K562 (cell line): ENCODE measurements at regions not wholly inside any gene's neighbourhood (a gene's known extent, or its start where the extent isn't known, plus 50 kb on each side); places are given as distances from the start of the nearest gene placed in this dataset.

ENCODE experiments used
- ATAC-seq: fragments of 200-7000 bp; cut with Tn5 transposase; 3 replicates; pipeline ENCODE4 v1.9.1; 2020; ENCODE audit warnings: moderate library complexity
- BruUV-seq: library from RNA; stranded (reverse); fragments of 400-500 nt; replicated peaks from 2 replicates; lab custom pipeline; 2021; lab: Mats Ljungman, UMichigan
- CTCF ChIA-PET: fragments of 300-600 bp; formaldehyde crosslinking; extraction: SDS; loops from one replicate; lab custom pipeline; 2021; ENCODE audit warnings: low intra/inter-chr PET ratio; lab: Yijun Ruan, JAX
- POLR2A ChIA-PET: fragments of 300-600, 350-650 bp; sonication (Branson Sonifier 250); formaldehyde crosslinking; extraction: SDS; loops from one replicate; lab custom pipeline; 2021; ENCODE audit warnings: antibody characterized with exemption, inconsistent platforms; lab: Yijun Ruan, JAX
- DNase-seq, 4 experiments: peaks; one replicate each; pipeline versions ENCODE4 v3.0.0 to v3.0.0-alpha.2; 2011 to 2018; ENCODE audit warnings: low spot score in 3 of 4, mixed read lengths in 3 of 4; ENCODE audit errors: extremely low read depth in 1 of 4
- FAIRE-seq: peaks from 2 replicates; lab custom pipeline; 2011; peaks lifted over from hg19 to GRCh38; lab: Jason Lieb, UNC
- H2AFZ ChIP-seq: 2 replicates; pipeline ENCODE4 v1.6.0; 2011; ENCODE audit warnings: low read depth, low read length, control low read depth, inconsistent platforms
- H3K27ac ChIP-seq: fragments of 200-600 bp; 3 replicates; pipeline ENCODE4 v1.8.0; 2011; ENCODE audit warnings: low read depth, mild to moderate bottlenecking, control low read depth, inconsistent platforms, low read length, moderate library complexity, mixed read lengths; ENCODE audit errors: extremely low read depth
- H3K27me3 ChIP-seq, 2 experiments: fragments of 300-600 bp in 1 of 2; 2 replicates in 1 of 2; 3 replicates in 1 of 2; pipeline versions ENCODE4 v1.6.0 to v1.8.0; 2011; ENCODE audit warnings: inconsistent platforms in 2 of 2, low read length in 2 of 2, mild to moderate bottlenecking in 1 of 2, mixed read lengths in 1 of 2, moderate library complexity in 1 of 2; ENCODE audit not compliant: control insufficient read depth in 2 of 2, insufficient read depth in 2 of 2
- H3K36me3 ChIP-seq: fragments of 300-600 bp; 3 replicates; pipeline ENCODE4 v1.8.0; 2011; ENCODE audit warnings: mild to moderate bottlenecking, low read length, inconsistent platforms; ENCODE audit not compliant: control insufficient read depth, insufficient read depth
- H3K4me1 ChIP-seq, 2 experiments: fragments of 200-600 bp in 1 of 2; replicated peaks in 1 of 2; 2 replicates in 1 of 2; 3 replicates in 1 of 2; pipeline versions ENCODE4 v1.5.1 to v1.8.0; 2011; ENCODE audit warnings: inconsistent platforms in 2 of 2, low read length in 2 of 2, mild to moderate bottlenecking in 1 of 2, mixed read lengths in 1 of 2, moderate library complexity in 1 of 2; ENCODE audit not compliant: control insufficient read depth in 2 of 2, insufficient read depth in 2 of 2
- H3K4me2 ChIP-seq: 2 replicates; pipeline ENCODE4 v1.6.1; 2011; ENCODE audit warnings: low read length, control low read depth, inconsistent platforms, mixed read lengths; ENCODE audit not compliant: insufficient read depth
- H3K4me3 ChIP-seq: fragments of 200-600 bp; sonication (generic), shearing (Covaris generic); 2 replicates; pipeline ENCODE4 v1.5.1; 2016; ENCODE audit warnings: control low read depth, inconsistent platforms
- H3K79me2 ChIP-seq: fragments of 200-600 bp; 3 replicates; pipeline ENCODE4 v1.8.0; 2011; ENCODE audit warnings: low read length, inconsistent platforms; ENCODE audit not compliant: control insufficient read depth, insufficient read depth
- H3K9ac ChIP-seq, 2 experiments: 2 replicates each; pipeline versions ENCODE4 v1.6.0 to v1.6.1; 2011; ENCODE audit warnings: low read depth in 2 of 2, low read length in 2 of 2, control low read depth in 1 of 2, inconsistent platforms in 1 of 2, mild to moderate bottlenecking in 1 of 2, mixed read lengths in 1 of 2; ENCODE audit not compliant: insufficient read depth in 1 of 2
- H3K9me1 ChIP-seq: one replicate; pipeline ENCODE4 v1.6.0; 2011; ENCODE audit warnings: inconsistent platforms, mild to moderate bottlenecking, low read length, moderate library complexity; ENCODE audit not compliant: control insufficient read depth, insufficient read depth
- H3K9me3 ChIP-seq: replicated peaks from 2 replicates; pipeline ENCODE4 v1.5.1; 2011; ENCODE audit warnings: low read depth, low read length, inconsistent platforms; ENCODE audit not compliant: control insufficient read depth, insufficient read depth
- H4K20me1 ChIP-seq: replicated peaks from 2 replicates; pipeline ENCODE4 v1.6.1; 2011; ENCODE audit warnings: low read length, inconsistent platforms, mixed read lengths; ENCODE audit not compliant: control insufficient read depth, insufficient read depth
- ADNP ChIP-seq: fragments of 200-800 bp; sonication (Bioruptor generic); IDR thresholded peaks from 2 replicates; pipeline ENCODE4 v1.6.1; 2016; ENCODE audit warnings: missing genetic modification characterization, missing compliant biosample characterization
- BACH1 ChIP-seq: fragments of 200-800 bp; sonication (Bioruptor generic); IDR thresholded peaks from 2 replicates; pipeline ENCODE4 v1.6.1; 2016; ENCODE audit warnings: missing genetic modification characterization, missing compliant biosample characterization
- ERF ChIP-seq: fragments of 450-650 bp; formaldehyde crosslinking; IDR thresholded peaks from 2 replicates; pipeline ENCODE4 v1.4.0; 2020; ENCODE audit warnings: mild to moderate bottlenecking, mixed read lengths
- GTF2E2 ChIP-seq: fragments of 200-800 bp; sonication (Bioruptor generic); IDR thresholded peaks from 2 replicates; pipeline ENCODE4 v1.6.1; 2016; ENCODE audit warnings: missing genetic modification characterization, missing compliant biosample characterization
- MAFG ChIP-seq: fragments of 450-650 bp; conservative IDR thresholded peaks from 2 replicates; pipeline ENCODE4 v1.6.1; 2016; ENCODE audit warnings: missing genetic modification characterization, missing compliant biosample characterization
- MYC ChIP-seq, 2 experiments: fragments of 250-450 bp in 1 of 2; sonication (Bioruptor Pico) in 1 of 2; IDR thresholded peaks; 2 replicates each; pipeline versions ENCODE4 v1.5.1 to v1.6.1; 2012 to 2021; ENCODE audit warnings: low read depth in 2 of 2, borderline replicate concordance in 1 of 2, improper control_type of control experiment in 1 of 2, low read length in 1 of 2, mild to moderate bottlenecking in 1 of 2, moderate library complexity in 1 of 2
- NFATC3 ChIP-seq: fragments of 450-650 bp; IDR thresholded peaks from 2 replicates; pipeline ENCODE4 v1.6.1; 2017; ENCODE audit warnings: mild to moderate bottlenecking
- NR1H2 ChIP-seq: sonication (generic); formaldehyde crosslinking; IDR thresholded peaks from 2 replicates; pipeline ENCODE4 v1.4.0; 2020; ENCODE audit warnings: mild to moderate bottlenecking, missing genetic modification reagents
- RAD21 ChIP-seq, 2 experiments: fragments of 250-450 bp in 1 of 2; fragments of 450-650 bp in 1 of 2; sonication (Bioruptor Pico) in 1 of 2; formaldehyde crosslinking in 1 of 2; IDR thresholded peaks in 1 of 2; conservative IDR thresholded peaks in 1 of 2; 2 replicates each; pipeline versions ENCODE4 v1.4.0 to v1.8.0; 2020 to 2022; ENCODE audit warnings: mild to moderate bottlenecking in 2 of 2, moderate library complexity in 1 of 2
- RNF2 ChIP-seq: sonication (generic); IDR thresholded peaks from 2 replicates; pipeline ENCODE4 v1.6.1; 2016
- SP1 ChIP-seq: sonication (generic); formaldehyde crosslinking; IDR thresholded peaks from 2 replicates; pipeline ENCODE4 v1.8.1; 2022; ENCODE audit warnings: mild to moderate bottlenecking, missing genetic modification reagents
- SPI1 ChIP-seq: IDR thresholded peaks from 2 replicates; pipeline ENCODE4 v1.6.1; 2011; ENCODE audit warnings: low read depth, low read length, control low read depth, borderline replicate concordance
- ZFX ChIP-seq: sonication (generic); formaldehyde crosslinking; IDR thresholded peaks from 2 replicates; pipeline ENCODE4 v1.8.0; 2022; ENCODE audit warnings: mild to moderate bottlenecking, missing genetic modification reagents, moderate library complexity
- ZNF263 ChIP-seq: sonication (generic); formaldehyde crosslinking; IDR thresholded peaks from 2 replicates; pipeline ENCODE4 v1.8.0; 2022; ENCODE audit warnings: mild to moderate bottlenecking, missing genetic modification reagents, borderline replicate concordance
- ZNF76 ChIP-seq: fragments of 250-450 bp; sonication (Bioruptor Pico); IDR thresholded peaks from 2 replicates; pipeline ENCODE4 v1.4.0; 2020; ENCODE audit warnings: mild to moderate bottlenecking, moderate library complexity, borderline replicate concordance
- ZNF766 ChIP-seq: fragments of 200-800 bp; sonication (Bioruptor generic); conservative IDR thresholded peaks from 2 replicates; pipeline ENCODE4 v1.6.1; 2016; ENCODE audit warnings: missing genetic modification characterization, missing compliant biosample characterization
- WGBS: fragments of 100-300 bp; shearing (Covaris generic); methylation state at CpG from one replicate; pipeline ENCODE4 v1.1.6; 2016; ENCODE audit warnings: low coverage, mixed read lengths; ENCODE audit not compliant: insufficient coverage; ENCODE audit errors: missing lambda C conversion rate; 5-methylcytosine and 5-hydroxymethylcytosine counted together
- in situ Hi-C: fragments of 300-500 bp; cut with MboI; formaldehyde crosslinking; loops from 4 replicates; pipeline ENCODE4 v1.15.0; 2018; ENCODE audit warnings: inconsistent platforms, mixed read lengths
- intact Hi-C: fragments of 100-400 bp; cut with micrococcal nuclease; formaldehyde crosslinking; loops from 2 replicates; pipeline ENCODE4 v1.14.2; 2022
- TF ChIP-seq, protein P1 (sequence below), 2 experiments: fragments of 150-350 bp in 1 of 2; IDR thresholded peaks; 2 replicates each; pipeline ENCODE4 v1.6.1; 2012 to 2016; ENCODE audit warnings: low read depth in 2 of 2, low read length in 2 of 2, mild to moderate bottlenecking in 1 of 2, moderate library complexity in 1 of 2

DNA sequence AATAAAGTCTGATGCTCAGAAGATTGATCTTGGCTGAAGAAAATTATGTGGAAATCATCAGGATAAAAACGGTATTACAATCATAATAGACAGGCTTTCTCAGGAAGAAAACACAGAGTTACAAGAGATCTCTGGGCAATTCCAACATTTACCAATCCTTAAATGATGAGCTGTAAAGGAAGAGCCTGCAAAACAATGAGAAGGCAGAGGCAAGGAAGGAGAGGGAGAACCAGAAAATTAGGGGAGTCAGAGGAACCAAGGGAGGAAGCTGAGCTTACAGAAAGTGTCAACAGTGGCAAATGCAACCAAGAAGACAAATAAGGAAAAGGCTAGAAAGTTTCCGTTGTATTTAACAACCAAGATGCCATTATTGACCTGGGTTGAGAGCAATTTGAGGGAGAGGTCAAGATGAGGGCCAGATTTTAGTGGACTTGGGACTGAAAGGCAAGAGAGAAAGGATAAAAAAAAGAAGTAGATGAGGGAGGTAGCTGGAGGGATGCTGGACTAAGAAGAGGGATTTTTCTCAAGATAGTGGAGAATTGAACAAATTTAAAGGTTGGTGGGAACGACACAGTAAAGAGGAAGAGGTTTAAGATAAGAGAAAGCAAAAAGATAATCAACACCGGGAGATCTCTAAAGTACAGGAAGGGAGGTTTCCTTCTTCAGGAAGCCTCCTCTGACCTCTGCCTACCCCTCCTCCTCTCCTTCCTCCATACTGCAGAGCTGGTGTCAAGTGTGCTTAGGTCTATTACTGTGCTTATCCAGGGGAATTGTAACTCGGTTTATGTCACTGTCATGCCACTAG is 116.9 kb downstream of the DUSP6 start:
- ChIA-PET CTCF (no interaction called here), POLR2A (interaction anchor here (0.6 to 1.3 kb wide), 3 partner anchors 10 to 34 kb away, joined by 3 to 4 read pairs (median 3); no protein-coding TSS in a partner anchor)
- Histone ChIP-seq H4K20me1 (no peaks in the 10 kb centered on the region), H3K4me2 (no peak overlapping the region; the same call in 1 of the 2 replicates), H2AFZ (no peak overlapping the region), H3K79me2 (no peaks in the 10 kb centered on the region), H3K4me1 (no peaks in the 10 kb centered on the region; a peak in 2 of 5 replicates), H3K9me1 (no peaks in the 10 kb centered on the region), H3K9me3 (no peaks in the 10 kb centered on the region), H3K4me3 (no peak overlapping the region), H3K27me3 (no peaks in the 10 kb centered on the region), H3K9ac (no peak overlapping the region), H3K27ac (peak overlapping the region; percentile 45; the same call in 1 of the 3 replicates), H3K36me3 (no peaks in the 10 kb centered on the region)
- ATAC-seq (no peak), DNase-seq (peak in 1 of 4 experiments; percentile 23), FAIRE-seq (no peak)
- in situ Hi-C loops (no loop called here), intact Hi-C loops (no loop called here)
- BruUV-seq: no TSS peak
- WGBS: 0% methylated on average over 5 of the region's 5 CpGs
- TF ChIP-seq GTF2E2 (tag) (peak; percentile 89), BACH1 (tag) (0 out of 2 replicates have a peak, but pooled peaks have one; percentile 12), RNF2 (peak; percentile 98; the same call in 1 of the 2 replicates), ADNP (no peak), NFATC3 (no peak), MYC (IDR thresholded peaks at IDR 0.05; ENCODE audit: low read depth, low read length) (no peak), MYC (CRISPR knock-in tag; IDR thresholded peaks at IDR 0.05; ENCODE audit: borderline replicate concordance, low read depth) (no peak), ZNF263 (CRISPR knock-in tag) (peak; percentile 30; the same call in 1 of the 2 replicates), ZNF766 (CRISPR knock-in tag) (peak; percentile 83), SP1 (CRISPR knock-in tag) (no peak), SPI1 (no peak), ZNF76 (peak; percentile 44; the same call in 1 of the 2 replicates), ZFX (CRISPR knock-in tag) (no peak), MAFG (tag) (no peak), RAD21 (CRISPR knock-in tag; conservative IDR thresholded peaks at IDR 0.05 in 1 of 2, IDR thresholded peaks at IDR 0.05 in 1 of 2) (peak; percentile 12 to 38; a peak in 2 of 4 replicates), NR1H2 (CRISPR knock-in tag) (no peak), ERF (CRISPR knock-in tag) (no peak)
- TF ChIP-seq, protein P1, sequence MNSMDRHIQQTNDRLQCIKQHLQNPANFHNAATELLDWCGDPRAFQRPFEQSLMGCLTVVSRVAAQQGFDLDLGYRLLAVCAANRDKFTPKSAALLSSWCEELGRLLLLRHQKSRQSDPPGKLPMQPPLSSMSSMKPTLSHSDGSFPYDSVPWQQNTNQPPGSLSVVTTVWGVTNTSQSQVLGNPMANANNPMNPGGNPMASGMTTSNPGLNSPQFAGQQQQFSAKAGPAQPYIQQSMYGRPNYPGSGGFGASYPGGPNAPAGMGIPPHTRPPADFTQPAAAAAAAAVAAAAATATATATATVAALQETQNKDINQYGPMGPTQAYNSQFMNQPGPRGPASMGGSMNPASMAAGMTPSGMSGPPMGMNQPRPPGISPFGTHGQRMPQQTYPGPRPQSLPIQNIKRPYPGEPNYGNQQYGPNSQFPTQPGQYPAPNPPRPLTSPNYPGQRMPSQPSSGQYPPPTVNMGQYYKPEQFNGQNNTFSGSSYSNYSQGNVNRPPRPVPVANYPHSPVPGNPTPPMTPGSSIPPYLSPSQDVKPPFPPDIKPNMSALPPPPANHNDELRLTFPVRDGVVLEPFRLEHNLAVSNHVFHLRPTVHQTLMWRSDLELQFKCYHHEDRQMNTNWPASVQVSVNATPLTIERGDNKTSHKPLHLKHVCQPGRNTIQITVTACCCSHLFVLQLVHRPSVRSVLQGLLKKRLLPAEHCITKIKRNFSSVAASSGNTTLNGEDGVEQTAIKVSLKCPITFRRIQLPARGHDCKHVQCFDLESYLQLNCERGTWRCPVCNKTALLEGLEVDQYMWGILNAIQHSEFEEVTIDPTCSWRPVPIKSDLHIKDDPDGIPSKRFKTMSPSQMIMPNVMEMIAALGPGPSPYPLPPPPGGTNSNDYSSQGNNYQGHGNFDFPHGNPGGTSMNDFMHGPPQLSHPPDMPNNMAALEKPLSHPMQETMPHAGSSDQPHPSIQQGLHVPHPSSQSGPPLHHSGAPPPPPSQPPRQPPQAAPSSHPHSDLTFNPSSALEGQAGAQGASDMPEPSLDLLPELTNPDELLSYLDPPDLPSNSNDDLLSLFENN (IDR thresholded peaks at IDR 0.05; ENCODE audit: low read depth in 2 of 2, low read length in 2 of 2): 0 out of 4 replicates have a peak, but pooled peaks of 1 of the 2 experiments have one; percentile 36
